ENCODE measurements at regions not wholly inside any gene's neighbourhood (a gene's known extent, or its start where the extent isn't known, plus 50 kb on each side); places are given as distances from the start of the nearest gene placed in this dataset.

DNA sequence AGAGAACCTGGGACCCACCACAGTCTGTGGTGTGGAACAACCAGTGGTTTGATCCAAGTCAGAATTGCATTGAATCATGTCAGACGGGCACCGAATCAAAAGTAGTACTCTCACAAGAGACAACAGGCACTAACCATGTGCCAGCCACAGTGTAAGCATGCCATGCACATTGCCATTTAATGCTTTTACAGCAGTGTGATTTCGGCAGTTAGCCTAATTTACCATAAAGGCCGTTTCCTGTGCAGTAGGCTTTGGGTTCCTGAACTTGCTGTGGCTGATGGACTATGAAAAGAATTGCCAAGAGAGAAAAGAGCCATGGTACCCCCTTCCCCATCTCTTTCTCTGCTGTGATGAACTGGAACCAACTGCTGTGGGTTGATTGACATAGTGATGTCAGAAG, 540.6 kb downstream of the EBF1 start:
- DNase-seq (ENCODE audit: low read depth in 1 of 2, low spot score in 1 of 2) = no peak

DNA sequence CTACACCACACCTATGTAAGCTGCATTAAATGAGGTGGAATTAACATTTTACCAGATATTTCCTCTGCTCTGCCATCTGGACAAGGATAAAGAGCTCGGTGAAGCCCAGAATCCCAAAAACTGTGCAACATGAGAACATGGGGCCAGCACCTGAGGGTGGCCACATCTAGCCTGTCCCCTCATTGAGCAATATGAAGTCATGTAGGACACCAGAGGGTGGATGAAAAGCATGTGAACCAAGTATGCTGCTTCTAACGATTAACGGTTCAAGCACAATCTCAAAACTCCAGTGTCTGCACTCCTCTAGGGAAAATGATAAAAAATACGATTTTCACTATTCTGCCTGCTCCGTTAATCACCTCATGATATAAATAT, 545.8 kb downstream of the EBF1 start:
- DNase-seq (ENCODE audit: low read depth in 1 of 2, low spot score in 1 of 2) = no peak

DNA sequence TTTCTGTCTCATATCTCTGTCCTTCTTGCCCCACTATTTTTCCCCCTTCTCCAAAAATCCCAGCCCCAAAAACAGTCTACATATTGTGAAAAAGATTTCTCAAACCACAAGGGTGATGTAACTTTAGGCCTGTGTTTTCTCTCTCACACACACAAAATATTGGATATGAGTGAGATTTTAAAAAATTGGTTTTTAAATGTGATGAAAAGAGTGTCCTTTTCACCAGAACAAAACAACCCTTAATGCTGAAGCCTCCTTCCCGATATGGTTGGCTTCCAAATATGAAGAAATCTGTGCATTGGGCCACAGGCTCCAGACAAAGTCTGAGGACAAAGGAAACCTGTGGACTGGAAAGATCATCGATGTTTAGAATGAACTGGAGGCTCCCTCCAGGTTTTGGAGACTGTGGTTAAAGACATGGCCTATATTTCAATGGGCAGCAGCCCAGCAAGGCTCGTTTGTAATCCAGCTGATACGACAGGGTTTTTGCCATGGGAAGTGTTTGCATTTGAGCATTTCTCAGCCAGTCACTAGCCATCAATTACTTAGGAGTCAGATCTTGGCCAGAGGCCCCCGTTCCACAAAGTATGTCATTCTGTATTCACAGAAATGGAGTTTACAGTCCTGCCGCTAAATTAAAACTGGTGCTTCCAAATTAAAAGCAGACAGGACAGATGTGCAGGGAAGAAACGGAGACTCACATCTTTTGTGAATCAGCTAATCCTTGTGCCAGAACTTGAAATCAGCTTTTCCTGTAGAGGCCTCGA, 546.3 kb downstream of the EBF1 start:
- DNase-seq (ENCODE audit: low read depth in 1 of 2, low spot score in 1 of 2) = no peak

DNA sequence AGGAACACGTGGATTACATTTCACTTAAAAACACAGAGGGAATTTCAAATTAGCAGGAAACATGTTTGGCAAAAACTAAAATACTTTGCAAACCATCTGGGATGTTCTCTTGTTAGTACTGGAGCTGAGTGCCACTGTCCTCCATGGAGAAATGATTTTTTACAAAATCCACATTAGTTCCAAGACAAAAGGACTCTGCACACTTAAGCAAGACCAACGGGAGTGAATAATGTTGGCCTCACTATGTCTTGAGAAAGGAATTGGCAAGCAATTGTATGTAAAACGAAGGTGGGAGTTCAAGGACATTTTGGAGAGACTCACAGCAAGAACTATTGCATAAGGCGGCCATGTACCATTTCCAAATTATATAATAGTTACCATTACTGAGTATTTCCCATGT, 547.5 kb downstream of the EBF1 start:
- no peak for DNase-seq (ENCODE audit: low read depth in 1 of 2, low spot score in 1 of 2)

DNA sequence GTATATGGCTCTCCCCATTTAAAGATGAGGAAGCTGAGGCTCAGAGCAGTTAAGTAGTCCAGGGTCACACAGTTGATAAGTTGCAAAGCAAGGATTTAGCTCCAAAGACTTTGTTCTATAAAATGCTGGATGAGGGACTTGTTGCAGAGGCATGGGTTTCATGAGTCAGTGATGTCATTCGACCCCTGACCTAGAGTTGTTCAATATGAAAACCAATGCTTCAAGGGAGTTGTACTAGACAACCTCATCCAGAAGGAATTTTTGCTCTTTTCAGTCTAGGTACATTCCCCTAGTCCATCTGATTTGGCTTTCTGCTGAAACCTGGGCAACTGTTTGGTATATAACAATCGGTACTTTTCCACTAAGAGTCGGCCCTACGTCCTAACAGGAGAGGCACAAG, 550.4 kb downstream of the EBF1 start:
- no peak for DNase-seq (ENCODE audit: low read depth in 1 of 2, low spot score in 1 of 2)

DNA sequence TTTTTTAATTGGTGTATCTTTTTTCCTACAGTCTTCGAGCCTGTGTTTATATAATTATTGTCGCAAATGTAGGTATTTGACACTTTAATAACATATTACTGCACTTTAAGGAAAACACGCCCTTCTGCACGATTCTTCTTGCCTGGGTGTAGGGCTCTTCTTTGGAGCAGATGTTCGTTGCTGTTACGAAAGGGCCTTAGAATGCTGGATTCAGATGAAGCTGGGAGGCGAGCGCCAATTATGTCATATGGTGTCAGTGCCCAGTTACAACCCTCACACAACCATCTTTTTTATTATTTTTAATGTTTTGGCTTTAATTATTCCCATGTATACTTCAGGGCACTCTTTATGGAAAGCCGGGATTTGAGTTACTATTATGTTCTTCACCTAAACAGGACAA, 553.0 kb downstream of the EBF1 start:
- no peak for DNase-seq (ENCODE audit: low read depth in 1 of 2, low spot score in 1 of 2)

DNA sequence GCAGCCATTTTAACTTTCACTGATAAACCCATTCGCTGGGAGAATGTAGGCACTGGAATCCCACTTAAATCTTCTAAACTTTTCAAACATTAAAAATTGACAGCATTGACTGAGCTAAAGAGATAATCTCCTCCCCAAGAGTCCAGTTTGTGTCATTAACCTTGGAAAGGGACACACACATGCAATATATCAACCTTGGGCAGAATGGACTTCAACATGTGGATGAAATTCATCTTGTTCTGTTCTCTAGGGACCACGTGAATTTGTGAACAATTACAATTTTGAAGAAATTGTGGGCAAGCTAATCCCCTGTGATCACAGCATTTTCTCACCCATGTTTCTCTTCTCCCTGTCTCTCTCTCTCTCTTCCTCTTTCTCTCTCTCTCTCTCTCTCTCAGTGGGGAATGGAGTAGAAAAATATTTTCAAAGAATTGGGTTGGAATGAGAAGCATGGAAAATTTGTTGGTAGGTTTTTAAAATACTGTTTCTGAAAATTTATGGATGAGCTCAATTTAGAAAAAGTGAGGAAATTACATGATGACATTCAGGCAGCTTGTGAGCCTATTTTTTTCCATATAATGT, 553.7 kb downstream of the EBF1 start:
- DNase-seq (ENCODE audit: low read depth in 1 of 2, low spot score in 1 of 2) = no peak

DNA sequence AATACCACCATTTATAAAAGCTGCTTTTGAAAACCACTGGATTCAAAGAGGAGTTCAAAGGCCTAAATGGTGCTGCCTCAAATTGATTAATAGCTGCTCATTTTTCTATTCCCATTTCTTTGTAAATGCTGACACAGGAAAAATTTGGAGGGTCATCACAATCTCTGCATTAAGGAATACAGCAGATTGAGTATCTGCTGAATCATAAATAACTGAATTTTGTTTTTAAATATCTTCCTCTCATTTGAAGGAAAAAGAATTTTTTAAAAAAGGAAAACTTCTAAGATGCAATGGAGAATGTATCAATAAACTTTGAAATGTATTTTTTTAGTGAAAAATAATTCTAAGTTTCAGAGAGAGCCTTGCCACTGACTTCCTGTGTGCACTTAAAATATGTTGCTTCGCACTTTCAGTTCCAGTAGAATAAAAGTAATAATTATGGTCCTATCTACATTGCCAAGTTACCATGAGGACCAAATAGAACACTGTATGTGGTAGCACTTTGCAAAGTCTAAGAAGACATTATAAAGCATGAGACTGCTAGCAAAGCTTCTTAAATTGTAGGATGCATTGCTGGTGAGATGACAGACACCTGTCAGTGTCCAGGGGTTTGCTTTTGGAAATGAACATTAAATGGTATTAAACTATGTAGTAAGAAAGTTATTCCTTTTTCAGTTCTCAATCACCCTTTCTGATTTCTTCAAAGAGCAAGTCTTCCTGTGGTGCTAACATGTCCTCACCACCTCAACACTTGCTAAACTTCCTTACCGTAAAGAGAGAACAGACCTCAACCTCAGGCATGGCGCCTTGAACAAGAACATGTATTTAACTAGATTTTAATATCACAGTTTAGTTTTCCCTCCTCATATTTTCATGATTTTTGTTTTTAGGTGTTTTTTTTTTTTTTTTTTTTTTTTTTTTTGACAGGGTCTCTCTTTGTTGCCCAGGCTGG, 555.1 kb downstream of the EBF1 start:
- DNase-seq (ENCODE audit: low read depth in 1 of 2, low spot score in 1 of 2) = no peak

DNA sequence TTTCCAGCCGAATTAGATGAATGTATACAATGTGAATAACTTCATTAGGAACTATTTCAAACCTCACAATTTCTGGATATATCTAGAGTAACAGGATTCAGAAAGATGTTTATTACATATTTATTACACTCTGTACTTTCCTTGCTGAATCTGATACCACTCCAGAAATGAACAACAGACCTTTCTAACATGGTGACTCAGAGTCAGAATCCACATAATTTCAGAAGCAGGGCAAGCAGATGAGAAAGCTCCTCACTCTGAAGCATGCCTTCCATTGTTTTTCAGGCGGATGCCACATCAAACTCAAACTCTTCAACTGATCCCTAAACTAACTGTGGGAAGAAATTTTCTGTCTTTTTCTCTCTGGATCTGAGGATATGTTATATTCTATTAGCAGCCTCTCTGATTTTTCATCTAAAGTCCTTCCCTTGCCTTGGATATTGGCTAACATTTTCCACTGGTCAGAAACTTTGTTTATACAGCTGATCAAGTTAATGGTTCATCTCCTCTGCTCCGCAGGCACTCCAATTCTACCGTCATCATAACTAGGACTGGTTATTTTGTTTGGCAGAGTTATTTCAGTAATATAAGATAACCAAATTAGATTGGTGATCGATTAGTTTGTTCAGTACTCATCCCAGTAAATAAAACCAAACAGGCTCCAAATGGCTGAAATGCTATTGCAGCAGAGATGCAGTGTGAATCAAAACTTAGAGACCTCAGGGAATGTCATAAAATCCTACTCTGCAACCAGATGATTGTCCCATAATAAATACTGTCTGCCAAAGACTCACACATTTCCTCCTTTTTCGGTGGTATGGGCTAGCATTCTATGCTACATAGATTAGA, 556.0 kb downstream of the EBF1 start:
- no peak for DNase-seq (ENCODE audit: low read depth in 1 of 2, low spot score in 1 of 2)

DNA sequence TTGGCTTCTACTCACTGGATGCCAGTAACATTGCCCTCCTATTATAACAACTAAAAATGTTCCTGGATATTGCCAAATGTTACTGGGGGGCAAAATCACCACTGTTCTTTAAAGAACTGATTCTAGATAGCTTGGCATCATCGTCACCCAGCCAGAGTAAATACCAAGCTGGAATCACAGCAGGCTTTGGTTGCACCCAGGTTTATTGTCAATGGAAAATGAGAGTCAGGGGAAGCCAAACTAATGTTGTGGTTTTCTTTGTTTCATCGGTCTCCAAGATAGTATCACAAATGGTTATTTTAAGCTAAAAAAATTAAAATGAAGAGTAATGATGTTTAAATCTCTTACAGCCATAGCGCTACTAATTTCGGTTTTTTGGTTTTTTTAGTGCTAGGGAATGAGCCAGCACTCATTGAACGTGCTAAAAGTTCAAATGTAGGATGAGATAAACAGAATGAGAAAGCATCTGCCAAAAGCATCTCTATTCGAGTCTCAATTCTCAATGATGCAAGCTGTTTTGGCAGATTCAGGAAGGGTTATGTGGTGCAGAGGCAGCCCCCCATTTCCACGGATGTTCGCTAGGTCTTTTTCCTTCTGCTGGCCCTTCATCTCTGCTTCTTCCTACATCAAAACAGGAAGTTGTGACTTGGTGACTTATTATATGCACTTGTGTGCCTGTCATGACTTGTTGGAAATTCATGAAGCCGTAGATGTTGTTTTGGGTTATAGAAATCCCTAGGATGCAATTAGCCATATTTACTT, 558.0 kb downstream of the EBF1 start:
- DNase-seq (ENCODE audit: low read depth in 1 of 2, low spot score in 1 of 2) = no peak

DNA sequence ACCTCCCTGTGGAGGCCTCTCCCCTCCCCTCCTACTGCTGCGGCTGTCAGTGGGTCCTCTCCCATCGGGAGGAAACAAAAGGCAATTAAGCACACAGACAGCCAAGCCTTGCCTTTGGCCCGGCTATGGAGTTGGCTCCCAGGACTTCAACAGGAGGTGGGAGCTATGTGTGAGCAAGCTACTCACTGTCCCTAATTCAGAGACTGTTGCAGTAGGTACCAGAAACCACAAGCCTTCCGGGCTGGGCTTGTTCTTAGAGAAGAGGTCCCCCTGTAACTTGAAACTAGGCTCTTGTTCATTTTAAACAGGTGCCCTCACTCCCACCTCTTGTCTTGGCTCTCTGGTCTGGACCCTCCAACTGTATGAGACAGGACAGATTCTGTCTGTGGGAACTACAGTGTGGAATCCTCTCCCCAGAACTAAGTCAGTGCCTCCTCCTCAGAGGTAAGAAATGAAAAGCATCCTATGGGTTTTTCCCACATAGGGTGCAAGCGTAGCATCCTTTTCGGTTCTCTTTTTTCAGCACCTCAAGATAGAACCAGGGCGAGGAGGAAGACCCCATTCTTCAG, 561.1 kb downstream of the EBF1 start:
- DNase-seq (ENCODE audit: low read depth in 1 of 2, low spot score in 1 of 2) = no peak

DNA sequence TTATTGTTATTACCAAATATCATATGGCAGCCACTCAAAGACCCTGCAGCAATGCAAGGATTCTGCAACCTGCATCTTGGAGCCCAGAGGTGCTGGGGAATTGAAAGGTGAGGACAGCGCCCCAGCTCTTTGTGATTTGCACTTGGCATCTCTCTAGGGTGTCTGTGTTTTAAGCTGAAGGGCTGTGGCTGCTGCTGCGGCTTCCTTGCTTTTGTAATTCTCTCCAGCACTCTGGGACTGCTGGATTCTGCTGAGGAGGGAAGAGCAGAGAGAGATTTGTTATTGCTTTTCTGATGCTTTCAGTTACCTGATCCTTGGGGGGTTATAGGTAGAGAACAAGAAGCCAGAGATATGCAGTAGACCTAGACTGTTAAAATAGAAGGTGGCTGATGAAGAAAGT, 562.4 kb downstream of the EBF1 start:
- DNase-seq (ENCODE audit: low read depth in 1 of 2, low spot score in 1 of 2) = no peak

DNA sequence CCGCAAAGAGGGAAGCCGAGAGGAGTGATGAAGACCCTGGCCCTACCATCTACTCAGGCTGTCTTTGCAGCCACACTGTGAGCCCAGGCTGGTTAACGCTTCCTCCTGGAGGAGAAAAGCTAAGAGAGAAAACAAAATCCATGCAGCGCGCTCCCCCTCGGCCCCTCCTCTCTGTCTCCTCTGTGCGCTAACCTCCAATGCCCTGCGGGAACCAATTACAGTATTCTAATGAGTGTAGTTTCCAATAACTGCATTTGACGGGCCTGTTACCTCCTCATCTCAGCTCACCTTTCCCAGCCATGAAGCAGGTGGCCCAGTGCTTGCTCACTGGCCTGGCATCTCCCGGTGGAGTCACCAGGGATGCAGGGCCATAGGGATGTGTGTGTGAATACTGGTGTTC, 565.5 kb downstream of the EBF1 start:
- no peak for DNase-seq (ENCODE audit: low read depth in 1 of 2, low spot score in 1 of 2)

DNA sequence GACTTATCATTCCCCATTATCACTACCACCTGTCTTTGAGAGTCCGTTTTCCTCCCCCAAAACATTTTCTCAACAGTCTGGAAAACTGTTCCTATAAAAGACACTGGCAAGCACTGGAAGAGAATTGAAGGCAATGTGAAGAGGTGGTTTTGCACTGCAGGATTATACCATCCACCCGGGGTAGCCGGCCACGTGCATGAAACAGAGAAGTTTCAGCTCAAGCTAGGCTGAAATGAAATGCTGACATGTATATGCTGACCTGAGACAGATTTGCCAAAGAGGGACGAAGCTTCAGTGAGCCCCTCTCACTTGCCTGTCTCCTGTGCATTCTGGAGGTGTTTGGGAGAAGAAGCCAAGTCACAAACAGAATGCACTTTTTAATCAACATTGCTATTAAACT, 567.0 kb downstream of the EBF1 start:
- DNase-seq (ENCODE audit: low read depth in 1 of 2, low spot score in 1 of 2) = no peak

DNA sequence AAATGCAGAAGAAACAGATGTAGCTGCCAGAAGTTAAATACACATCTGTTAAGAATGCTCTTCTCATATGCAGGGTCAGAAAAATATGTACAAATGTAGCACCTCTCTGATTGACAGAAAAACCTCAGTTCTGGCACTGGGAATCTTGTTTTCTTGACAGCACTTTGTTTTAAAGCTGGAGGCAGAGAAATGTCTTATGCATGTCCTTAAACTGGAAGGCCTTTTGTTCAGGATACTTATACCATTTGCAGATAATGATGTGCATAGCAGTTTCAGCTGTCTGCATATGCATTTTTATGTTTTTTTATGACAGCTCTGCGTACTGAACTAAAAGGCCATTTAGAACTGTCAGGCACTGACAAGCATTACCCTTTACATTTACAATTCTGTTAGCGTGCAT, 567.9 kb downstream of the EBF1 start:
- DNase-seq (ENCODE audit: low read depth in 1 of 2, low spot score in 1 of 2) = no peak

DNA sequence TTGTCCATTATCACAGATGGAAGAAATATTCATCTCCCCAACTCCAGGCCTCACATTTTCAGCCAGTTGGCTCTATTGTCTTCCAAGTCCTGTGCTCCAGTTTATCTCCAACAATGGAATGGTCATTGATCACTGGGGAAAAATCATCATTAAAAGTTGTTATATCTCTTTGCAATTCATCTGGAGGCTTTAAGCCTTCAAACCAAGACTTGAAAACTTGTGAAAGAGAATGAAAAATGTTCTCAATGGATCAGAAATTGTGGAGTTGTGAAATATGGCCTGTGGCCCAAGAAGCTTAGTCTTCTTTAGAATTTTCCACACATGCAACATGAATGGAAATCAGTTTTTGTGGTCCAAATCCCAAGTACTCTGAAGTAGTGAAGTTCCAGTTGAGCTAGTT, 569.6 kb downstream of the EBF1 start:
- no peak for DNase-seq (ENCODE audit: low read depth in 1 of 2, low spot score in 1 of 2)

DNA sequence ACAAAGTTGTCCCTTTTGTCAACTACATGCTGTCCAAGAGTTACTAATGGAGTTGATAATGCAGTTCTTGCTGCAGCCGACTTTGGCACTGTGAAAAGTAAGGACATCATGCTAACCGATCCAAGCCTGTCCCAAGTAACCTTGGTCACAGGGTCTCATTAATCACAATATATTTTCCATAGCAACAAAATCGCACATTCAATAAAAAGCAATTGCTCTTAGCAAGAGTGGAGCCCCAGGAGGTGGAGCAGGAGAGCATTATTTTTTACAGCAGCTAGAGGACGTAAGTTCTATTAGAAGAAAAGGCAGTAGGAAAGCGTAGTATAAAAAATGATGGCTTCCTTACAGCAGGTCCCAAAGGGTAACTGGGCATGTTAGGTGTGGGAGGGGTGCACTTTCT, 570.3 kb downstream of the EBF1 start:
- no peak for DNase-seq (ENCODE audit: low read depth in 1 of 2, low spot score in 1 of 2)

DNA sequence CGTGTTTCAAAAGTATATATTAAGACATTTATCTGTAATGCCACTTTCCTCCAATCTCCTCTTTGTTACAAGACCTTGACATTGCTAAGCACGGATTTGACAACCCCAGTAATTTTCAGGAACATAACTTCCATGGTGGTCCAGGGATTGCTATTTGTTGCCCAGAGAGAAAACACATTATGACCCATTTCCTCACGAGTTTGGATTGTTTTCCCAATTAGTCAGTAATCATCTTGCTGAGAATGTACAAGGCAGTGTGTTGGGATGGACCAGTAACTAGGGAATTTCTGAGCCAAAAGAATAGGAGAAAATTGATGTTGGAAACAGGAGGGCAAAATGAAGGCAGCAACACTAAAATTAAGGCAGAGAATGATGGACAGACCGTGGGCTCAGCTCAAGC, 574.1 kb downstream of the EBF1 start:
- DNase-seq (ENCODE audit: low read depth in 1 of 2, low spot score in 1 of 2) = no peak

DNA sequence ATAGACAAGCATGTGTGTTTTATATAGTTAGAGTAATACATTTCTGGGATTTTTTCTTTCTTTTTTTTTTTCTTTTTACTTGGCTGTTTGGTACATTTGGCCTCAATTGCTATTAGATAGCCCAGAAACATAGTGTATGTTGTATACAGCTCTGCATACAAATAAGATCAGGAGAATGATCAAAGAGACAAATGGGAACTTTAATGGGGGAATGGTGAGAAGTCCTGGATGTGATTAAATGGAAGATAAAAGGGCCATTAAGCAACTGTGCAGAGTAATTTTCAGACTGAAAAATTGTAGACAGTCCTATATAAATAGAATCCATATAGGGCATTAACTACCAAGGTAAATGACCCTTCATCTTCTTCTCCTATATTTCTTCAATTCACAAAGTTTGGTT, 575.6 kb downstream of the EBF1 start:
- DNase-seq (ENCODE audit: low read depth in 1 of 2, low spot score in 1 of 2) = no peak

DNA sequence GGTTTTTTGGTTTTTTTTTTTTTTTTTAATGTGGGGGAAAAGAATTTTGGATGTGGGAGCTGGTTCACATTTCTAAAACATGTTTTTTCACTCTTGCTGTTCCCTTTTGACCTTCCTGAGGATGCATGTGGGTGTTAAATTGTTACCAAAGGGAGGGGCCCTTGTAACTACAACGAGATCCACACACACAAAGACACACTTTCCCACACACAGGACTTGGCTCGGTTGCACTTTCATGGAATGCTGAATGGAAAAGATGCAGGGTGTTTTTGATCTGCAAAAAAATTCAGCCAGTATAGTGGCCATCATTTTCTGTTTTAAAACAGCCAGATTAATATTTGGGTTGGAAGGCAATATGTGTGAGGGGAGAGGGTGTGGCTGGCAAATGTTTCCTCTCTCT, 576.9 kb downstream of the EBF1 start:
- DNase-seq (ENCODE audit: low read depth in 1 of 2, low spot score in 1 of 2) = no peak
